GM19238 (cell line): ENCODE measurements at regions not wholly inside any gene's neighbourhood (a gene's known extent, or its start where the extent isn't known, plus 50 kb on each side); places are given as distances from the start of the nearest gene placed in this dataset.

Source experiments
- DNase-seq: peaks from one replicate; pipeline ENCODE4 v3.0.0; 2011; ENCODE audit warnings: low spot score; ENCODE audit not compliant: insufficient read length

- DNase-seq, result no peak
These were observed 355.0 kb upstream of the MAP3K7 start for GRCh38 chr6:90941885-90942284.

- peak; percentile 16 for DNase-seq
These were observed 354.1 kb upstream of the MAP3K7 start for GRCh38 chr6:90940812-90941481.

GRCh38 chr6:90939906-90940305, 353.0 kb upstream of the MAP3K7 start:
- DNase-seq, result no peak

GRCh38 chr6:90938122-90938521, 351.2 kb upstream of the MAP3K7 start:
- DNase-seq, result no peak

- DNase-seq, result no peak
These were observed 349.4 kb upstream of the MAP3K7 start for GRCh38 chr6:90936286-90936685.

GRCh38 chr6:90934966-90935365, 348.1 kb upstream of the MAP3K7 start:
- no peak for DNase-seq

- DNase-seq, result no peak
These were observed 347.2 kb upstream of the MAP3K7 start for GRCh38 chr6:90934081-90934480.

- no peak for DNase-seq
These were observed 345.5 kb upstream of the MAP3K7 start for GRCh38 chr6:90932351-90932750.

- no peak for DNase-seq
These were observed 341.2 kb upstream of the MAP3K7 start for GRCh38 chr6:90928051-90928450.

GRCh38 chr6:90925726-90926125, 338.9 kb upstream of the MAP3K7 start:
- no peak for DNase-seq

GRCh38 chr6:90922325-90922724, 335.5 kb upstream of the MAP3K7 start:
- no peak for DNase-seq

- no peak for DNase-seq
These were observed 331.5 kb upstream of the MAP3K7 start for GRCh38 chr6:90918361-90918760.

GRCh38 chr6:90917376-90917775, 330.5 kb upstream of the MAP3K7 start:
- DNase-seq, result no peak

- no peak for DNase-seq
These were observed 330.1 kb upstream of the MAP3K7 start for GRCh38 chr6:90916968-90917367.

- DNase-seq, result no peak
These were observed 328.5 kb upstream of the MAP3K7 start for GRCh38 chr6:90915224-90915915.

- no peak for DNase-seq
These were observed 327.4 kb upstream of the MAP3K7 start for GRCh38 chr6:90914312-90914711.

GRCh38 chr6:90913266-90913960, 326.5 kb upstream of the MAP3K7 start:
- no peak for DNase-seq

GRCh38 chr6:90911642-90912041, 324.8 kb upstream of the MAP3K7 start:
- DNase-seq, result no peak

- no peak for DNase-seq
These were observed 324.0 kb upstream of the MAP3K7 start for GRCh38 chr6:90910893-90911292.

GRCh38 chr6:90907931-90908655, 321.2 kb upstream of the MAP3K7 start:
- no peak for DNase-seq

GRCh38 chr6:90905351-90905750, 318.5 kb upstream of the MAP3K7 start:
- DNase-seq, result no peak

- DNase-seq, result no peak
These were observed 313.2 kb upstream of the MAP3K7 start for GRCh38 chr6:90900034-90900433.
